ENCODE measurements at regions not wholly inside any gene's neighbourhood (a gene's known extent, or its start where the extent isn't known, plus 50 kb on each side); places are given as distances from the start of the nearest gene placed in this dataset.
"Not testable (repeated sequence)": the region's sequence is repeated elsewhere in the genome, so short reads cannot be mapped to it uniquely, and the experiment has no call there.

- no peak for DNase-seq
Observed at GRCh38 chr13:90715485-90715884, 632.0 kb upstream of the MIR17HG start.

GRCh38 chr13:90717451-90717936 is 630.0 kb upstream of the MIR17HG start:
- Mint-ChIP-seq H3K4me1 (ENCODE audit: low read depth) (no peaks in the 10 kb centered on the region), H3K9me3 (peaks cover 7 to 11% of the 10 kb centered on the region in 2 donors), H3K4me3 (no peak overlapping the region), H3K27me3 (ENCODE audit: low read depth) (no peaks in the 10 kb centered on the region), H3K36me3 (ENCODE audit: insufficient read depth in 2 of 2) (no peaks in the 10 kb centered on the region), H3K27ac (no peak overlapping the region)
- no peak for ATAC-seq (replicated peaks in 1 of 2)
- no peak for DNase-seq

More at GRCh38 chr13:90715485-90715884, 632.0 kb upstream of the MIR17HG start:
- no peak for ATAC-seq (replicated peaks in 1 of 2)
- H3K36me3 Mint-ChIP-seq (ENCODE audit: insufficient read depth in 2 of 2), result no peaks in the 10 kb centered on the region
- H3K4me3 Mint-ChIP-seq, result no peak overlapping the region
- H3K27ac Mint-ChIP-seq, result no peak overlapping the region
- H3K4me1 Mint-ChIP-seq (ENCODE audit: low read depth), result no peaks in the 10 kb centered on the region
- no peaks in the 10 kb centered on the region for H3K27me3 Mint-ChIP-seq (ENCODE audit: low read depth)
- H3K9me3 Mint-ChIP-seq, result peaks cover 3 to 6% of the 10 kb centered on the region in 2 donors

GRCh38 chr13:90719461-90719860 is 628.0 kb upstream of the MIR17HG start:
- DNase-seq, result no peak
- H3K4me3 Mint-ChIP-seq, result no peak overlapping the region
- no peaks in the 10 kb centered on the region for H3K36me3 Mint-ChIP-seq (ENCODE audit: insufficient read depth in 2 of 2)
- no peaks in the 10 kb centered on the region for H3K4me1 Mint-ChIP-seq (ENCODE audit: low read depth)
- H3K27ac Mint-ChIP-seq, result no peak overlapping the region
- ATAC-seq (replicated peaks in 1 of 2), result no peak
- peaks cover 7% of the 10 kb centered on the region in 2 donors for H3K9me3 Mint-ChIP-seq
- no peaks in the 10 kb centered on the region for H3K27me3 Mint-ChIP-seq (ENCODE audit: low read depth)

GRCh38 chr13:90721937-90722336 is 625.5 kb upstream of the MIR17HG start:
- no peaks in the 10 kb centered on the region for H3K27me3 Mint-ChIP-seq (ENCODE audit: low read depth)
- H3K36me3 Mint-ChIP-seq (ENCODE audit: insufficient read depth in 2 of 2), result no peaks in the 10 kb centered on the region
- H3K4me3 Mint-ChIP-seq, result no peak overlapping the region

GRCh38 chr13:90723381-90723780 is 624.1 kb upstream of the MIR17HG start:
- Mint-ChIP-seq H3K36me3 (ENCODE audit: insufficient read depth in 2 of 2) (no peaks in the 10 kb centered on the region), H3K9me3 (peaks cover 7 to 15% of the 10 kb centered on the region in 2 donors), H3K27ac (no peak overlapping the region), H3K4me3 (no peak overlapping the region), H3K4me1 (ENCODE audit: low read depth) (no peaks in the 10 kb centered on the region), H3K27me3 (ENCODE audit: low read depth) (no peaks in the 10 kb centered on the region)
- no peak for DNase-seq
- ATAC-seq (replicated peaks in 1 of 2), result no peak

More at GRCh38 chr13:90721937-90722336, 625.5 kb upstream of the MIR17HG start:
- no peak for DNase-seq
- no peak overlapping the region for H3K27ac Mint-ChIP-seq
- H3K4me1 Mint-ChIP-seq (ENCODE audit: low read depth), result no peaks in the 10 kb centered on the region
- ATAC-seq (replicated peaks in 1 of 2), result no peak
- H3K9me3 Mint-ChIP-seq, result peaks cover 7 to 13% of the 10 kb centered on the region in 2 donors

- no peak for ATAC-seq (replicated peaks in 1 of 2)
- H3K4me1 Mint-ChIP-seq (ENCODE audit: low read depth), result no peaks in the 10 kb centered on the region
Observed at GRCh38 chr13:90726375-90726774, 621.1 kb upstream of the MIR17HG start.

GRCh38 chr13:90732049-90732448 is 615.4 kb upstream of the MIR17HG start:
- peaks cover 16 to 21% of the 10 kb centered on the region in 2 donors for H3K9me3 Mint-ChIP-seq
- H3K27ac Mint-ChIP-seq, result no peak overlapping the region
- no peaks in the 10 kb centered on the region for H3K4me1 Mint-ChIP-seq (ENCODE audit: low read depth)
- H3K4me3 Mint-ChIP-seq, result no peak overlapping the region
- peaks cover 3 to 6% of the 10 kb centered on the region in 2 donors for H3K36me3 Mint-ChIP-seq (ENCODE audit: insufficient read depth in 2 of 2)
- no peaks in the 10 kb centered on the region for H3K27me3 Mint-ChIP-seq (ENCODE audit: low read depth)
- ATAC-seq (replicated peaks in 1 of 2), result no peak
- no peak for DNase-seq

More at GRCh38 chr13:90726375-90726774, 621.1 kb upstream of the MIR17HG start:
- no peak overlapping the region for H3K27ac Mint-ChIP-seq
- DNase-seq, result no peak
- H3K9me3 Mint-ChIP-seq, result peaks cover 10 to 20% of the 10 kb centered on the region in 2 donors
- peaks cover 0 to 4% of the 10 kb centered on the region in 2 donors for H3K36me3 Mint-ChIP-seq (ENCODE audit: insufficient read depth in 2 of 2)
- H3K4me3 Mint-ChIP-seq, result no peak overlapping the region
- no peaks in the 10 kb centered on the region for H3K27me3 Mint-ChIP-seq (ENCODE audit: low read depth)

- not testable (repeated sequence) for H3K27ac Mint-ChIP-seq; H3K27me3 Mint-ChIP-seq (ENCODE audit: low read depth); H3K4me1 Mint-ChIP-seq (ENCODE audit: low read depth); DNase-seq; H3K4me3 Mint-ChIP-seq; ATAC-seq (replicated peaks in 1 of 2); H3K36me3 Mint-ChIP-seq (ENCODE audit: insufficient read depth in 2 of 2)
- peaks cover 12 to 21% of the 10 kb centered on the region in 2 donors for H3K9me3 Mint-ChIP-seq
Observed at GRCh38 chr13:90734497-90734896, 613.0 kb upstream of the MIR17HG start.

- Mint-ChIP-seq H3K9me3 (peaks cover 11 to 13% of the 10 kb centered on the region in 2 donors), H3K4me3 (no peak overlapping the region), H3K36me3 (ENCODE audit: insufficient read depth in 2 of 2) (peaks cover 0 to 3% of the 10 kb centered on the region in 2 donors), H3K27me3 (ENCODE audit: low read depth) (no peaks in the 10 kb centered on the region), H3K4me1 (ENCODE audit: low read depth) (no peaks in the 10 kb centered on the region), H3K27ac (no peak overlapping the region)
- ATAC-seq (replicated peaks in 1 of 2) (no peak), DNase-seq (no peak)
Observed at GRCh38 chr13:90738881-90739280, 608.6 kb upstream of the MIR17HG start.

GRCh38 chr13:90740099-90740498 is 607.4 kb upstream of the MIR17HG start:
- ATAC-seq (replicated peaks in 1 of 2) (no peak), DNase-seq (no peak)
- Mint-ChIP-seq H3K4me1 (ENCODE audit: low read depth) (no peaks in the 10 kb centered on the region), H3K36me3 (ENCODE audit: insufficient read depth in 2 of 2) (peaks cover 0 to 3% of the 10 kb centered on the region in 2 donors), H3K4me3 (no peak overlapping the region), H3K27ac (no peak overlapping the region), H3K9me3 (peaks cover 7 to 13% of the 10 kb centered on the region in 2 donors), H3K27me3 (ENCODE audit: low read depth) (no peaks in the 10 kb centered on the region)

GRCh38 chr13:90742381-90742780 is 605.1 kb upstream of the MIR17HG start:
- Mint-ChIP-seq H3K36me3 (ENCODE audit: insufficient read depth in 2 of 2) (no peaks in the 10 kb centered on the region), H3K9me3 (peaks cover 3 to 9% of the 10 kb centered on the region in 2 donors), H3K4me1 (ENCODE audit: low read depth) (no peaks in the 10 kb centered on the region), H3K27me3 (ENCODE audit: low read depth) (no peaks in the 10 kb centered on the region), H3K4me3 (no peak overlapping the region), H3K27ac (no peak overlapping the region)
- DNase-seq (no peak), ATAC-seq (replicated peaks in 1 of 2) (no peak)

- Mint-ChIP-seq H3K36me3 (ENCODE audit: insufficient read depth in 2 of 2) (peaks cover 0 to 3% of the 10 kb centered on the region in 2 donors), H3K4me1 (ENCODE audit: low read depth) (no peaks in the 10 kb centered on the region), H3K9me3 (peaks cover 14 to 22% of the 10 kb centered on the region in 2 donors), H3K4me3 (no peak overlapping the region), H3K27ac (no peak overlapping the region), H3K27me3 (ENCODE audit: low read depth) (no peaks in the 10 kb centered on the region)
- DNase-seq, result no peak
- no peak for ATAC-seq (replicated peaks in 1 of 2)
Observed at GRCh38 chr13:90746230-90746629, 601.3 kb upstream of the MIR17HG start.

- no peak for DNase-seq
- no peaks in the 10 kb centered on the region for H3K27me3 Mint-ChIP-seq (ENCODE audit: low read depth)
- no peaks in the 10 kb centered on the region for H3K4me1 Mint-ChIP-seq (ENCODE audit: low read depth)
- H3K36me3 Mint-ChIP-seq (ENCODE audit: insufficient read depth in 2 of 2), result peaks cover 0 to 3% of the 10 kb centered on the region in 2 donors
- no peak overlapping the region for H3K4me3 Mint-ChIP-seq
- ATAC-seq (replicated peaks in 1 of 2), result no peak
- H3K27ac Mint-ChIP-seq, result no peak overlapping the region
- peaks cover 15 to 17% of the 10 kb centered on the region in 2 donors for H3K9me3 Mint-ChIP-seq
Observed at GRCh38 chr13:90750021-90750420, 597.5 kb upstream of the MIR17HG start.

GRCh38 chr13:90751026-90751425 is 596.5 kb upstream of the MIR17HG start:
- Mint-ChIP-seq H3K4me1 (ENCODE audit: low read depth) (no peaks in the 10 kb centered on the region), H3K4me3 (no peak overlapping the region), H3K36me3 (ENCODE audit: insufficient read depth in 2 of 2) (peaks cover 0 to 3% of the 10 kb centered on the region in 2 donors), H3K9me3 (peaks cover 17% of the 10 kb centered on the region in 2 donors), H3K27ac (no peak overlapping the region), H3K27me3 (ENCODE audit: low read depth) (no peaks in the 10 kb centered on the region)
- DNase-seq (no peak), ATAC-seq (replicated peaks in 1 of 2) (no peak)
